GM12878 (cell line): ENCODE measurements at regions not wholly inside any gene's neighbourhood (a gene's known extent, or its start where the extent isn't known, plus 50 kb on each side); places are given as distances from the start of the nearest gene placed in this dataset.

ENCODE experiments used
- ATAC-seq: fragments of 200-7000 bp; cut with Tn5 transposase; 3 replicates; pipeline ENCODE4 v1.9.1; 2020; ENCODE audit warnings: mild to moderate bottlenecking, moderate library complexity
- BruUV-seq: library from RNA; stranded (reverse); fragments of 400-500 nt; replicated peaks from 2 replicates; lab custom pipeline; 2021; lab: Mats Ljungman, UMichigan
- CTCF ChIA-PET: fragments of 300-600 bp; sonication (Branson Sonifier 250); formaldehyde crosslinking; extraction: SDS; loops from one replicate; lab custom pipeline; 2021; ENCODE audit warnings: inconsistent platforms; lab: Yijun Ruan, JAX
- POLR2A ChIA-PET: fragments of 350-600 bp; formaldehyde crosslinking; extraction: SDS; loops from one replicate; lab custom pipeline; 2021; ENCODE audit warnings: inconsistent platforms; lab: Charles Lee
- RAD21 ChIA-PET: fragments of 300-600 bp; sonication (Branson Sonifier 250); formaldehyde crosslinking; loops from one replicate; lab custom pipeline; 2023; ENCODE audit warnings: antibody characterized with exemption; ENCODE audit not compliant: unreplicated experiment; lab: Charles Lee
- SMC1A ChIA-PET: fragments of 300-600 bp; sonication (Branson Sonifier 250); formaldehyde crosslinking; loops from one replicate; lab custom pipeline; 2023; ENCODE audit not compliant: unreplicated experiment, uncharacterized antibody; lab: Charles Lee
- DNase-seq: peaks from one replicate; pipeline ENCODE4 v3.0.0-alpha.2; 2011; ENCODE audit warnings: low read depth, low spot score
- FAIRE-seq: peaks from 3 replicates; lab custom pipeline; 2011; peaks lifted over from hg19 to GRCh38; lab: Jason Lieb, UNC
- H2AFZ ChIP-seq: 2 replicates; pipeline ENCODE4 v1.6.0; 2011; ENCODE audit warnings: low read depth, low read length, control low read depth; ENCODE audit not compliant: control insufficient read depth
- H3K27ac ChIP-seq: 2 replicates; pipeline ENCODE4 v1.5.1; 2011; ENCODE audit warnings: control low read depth; ENCODE audit not compliant: control insufficient read depth, insufficient read depth
- H3K27me3 ChIP-seq, 2 experiments: replicated peaks in 1 of 2; 2 replicates each; pipeline versions ENCODE4 v1.6.0 to v1.6.1; 2011; ENCODE audit warnings: low read length in 1 of 2; ENCODE audit not compliant: control insufficient read depth in 2 of 2, insufficient read depth in 2 of 2
- H3K36me3 ChIP-seq, 2 experiments: 2 replicates each; pipeline ENCODE4 v1.5.1; 2011; ENCODE audit warnings: low read length in 1 of 2; ENCODE audit not compliant: control insufficient read depth in 2 of 2, insufficient read depth in 2 of 2
- H3K4me1 ChIP-seq: 2 replicates; pipeline ENCODE4 v1.6.1; 2011; ENCODE audit warnings: mild to moderate bottlenecking, low read length, moderate library complexity, mixed read lengths; ENCODE audit not compliant: control insufficient read depth, insufficient read depth
- H3K4me2 ChIP-seq: 2 replicates; pipeline ENCODE4 v1.6.0; 2011; ENCODE audit warnings: control low read depth; ENCODE audit not compliant: control insufficient read depth, insufficient read depth
- H3K4me3 ChIP-seq: fragments of 200-600 bp; sonication (generic); 2 replicates; pipeline ENCODE4 v1.5.1; 2016
- H3K79me2 ChIP-seq: 2 replicates; pipeline ENCODE4 v1.6.0; 2011; ENCODE audit warnings: low read length; ENCODE audit not compliant: control insufficient read depth, insufficient read depth
- H3K9ac ChIP-seq: 2 replicates; pipeline ENCODE4 v1.8.0; 2011; ENCODE audit warnings: low read length, control low read depth, mixed read lengths; ENCODE audit not compliant: control insufficient read depth, insufficient read depth
- H3K9me3 ChIP-seq: replicated peaks from 3 replicates; pipeline ENCODE4 v1.5.1; 2011; ENCODE audit warnings: mild to moderate bottlenecking, low read length; ENCODE audit not compliant: control insufficient read depth, insufficient read depth
- H4K20me1 ChIP-seq: 2 replicates; pipeline ENCODE4 v1.6.0; 2011; ENCODE audit not compliant: control insufficient read depth, insufficient read depth
- ASH2L ChIP-seq: fragments of 300-600, 200-600 bp; sonication (generic); IDR thresholded peaks from 2 replicates; pipeline ENCODE4 v1.6.1; 2017; ENCODE audit warnings: low read depth, mild to moderate bottlenecking, borderline replicate concordance
- IKZF2 ChIP-seq, 2 experiments: fragments of 450-650 bp; IDR thresholded peaks; 2 replicates each; pipeline ENCODE4 v1.6.1; 2017; ENCODE audit warnings: mild to moderate bottlenecking in 2 of 2, moderate library complexity in 2 of 2
- JUNB ChIP-seq: IDR thresholded peaks from 2 replicates; pipeline ENCODE4 v1.6.1; 2016; ENCODE audit warnings: antibody characterized with exemption, mild to moderate bottlenecking
- KLF5 ChIP-seq: fragments of 450-650 bp; IDR thresholded peaks from 2 replicates; pipeline ENCODE4 v1.6.1; 2014; ENCODE audit warnings: mild to moderate bottlenecking; ENCODE audit not compliant: partially characterized antibody
- MEF2A ChIP-seq: IDR thresholded peaks from 2 replicates; pipeline ENCODE4 v1.6.1; 2011; ENCODE audit warnings: low read depth, mild to moderate bottlenecking, low read length, moderate library complexity; ENCODE audit not compliant: insufficient read depth
- POU2F2 ChIP-seq: IDR thresholded peaks from 3 replicates; pipeline ENCODE4 v1.6.1; 2011; ENCODE audit warnings: low read depth, mild to moderate bottlenecking, low read length, borderline replicate concordance
- SMAD1 ChIP-seq: fragments of 450-650 bp; IDR thresholded peaks from 2 replicates; pipeline ENCODE4 v1.6.1; 2018; ENCODE audit warnings: mild to moderate bottlenecking, low read depth; ENCODE audit not compliant: partially characterized antibody
- SMARCA5 ChIP-seq: fragments of 450-650 bp; IDR thresholded peaks from 2 replicates; pipeline ENCODE4 v1.6.1; 2017; ENCODE audit warnings: mild to moderate bottlenecking
- SRF ChIP-seq, 2 experiments: IDR thresholded peaks; 2 replicates each; pipeline ENCODE4 v1.6.1; 2011; ENCODE audit warnings: low read depth in 2 of 2, low read length in 2 of 2, mild to moderate bottlenecking in 1 of 2, moderate library complexity in 1 of 2
- STAT3 ChIP-seq: IDR thresholded peaks from 2 replicates; pipeline ENCODE4 v1.6.1; 2011; ENCODE audit warnings: low read depth, low read length, improper control_type of control experiment
- ZNF24 ChIP-seq: fragments of 450-650 bp; IDR thresholded peaks from 2 replicates; pipeline ENCODE4 v1.6.1; 2017; ENCODE audit warnings: antibody characterized with exemption, mild to moderate bottlenecking
- WGBS: methylation state at CpG from one replicate; pipeline ENCODE4 v1.1.6; 2016; ENCODE audit warnings: low lambda C conversion rate; ENCODE audit not compliant: insufficient replicate concordance, insufficient coverage; ENCODE audit errors: missing lambda C conversion rate; 5-methylcytosine and 5-hydroxymethylcytosine counted together
- in situ Hi-C: fragments of 300-500 bp; cut with MboI; formaldehyde crosslinking; loops from 9 replicates; pipeline ENCODE4 v1.14.3; 2018; ENCODE audit warnings: mixed read lengths
- intact Hi-C: fragments of 100-400 bp; cut with micrococcal nuclease; formaldehyde crosslinking; loops from one replicate; pipeline ENCODE4 v1.14.2; 2022; ENCODE audit not compliant: unreplicated experiment
- TF ChIP-seq, protein P1 (sequence below): fragments of 450-650 bp; IDR thresholded peaks from 2 replicates; pipeline ENCODE4 v1.6.1; 2017; ENCODE audit warnings: mild to moderate bottlenecking
- TF ChIP-seq, protein P2 (sequence below): fragments of 450-650 bp; IDR thresholded peaks from 2 replicates; pipeline ENCODE4 v1.6.1; 2018; ENCODE audit warnings: mild to moderate bottlenecking, low read depth, moderate library complexity; ENCODE audit not compliant: partially characterized antibody

GRCh38 chr18:33826151-33826550, 248.1 kb downstream of the ASXL3 start:
- no TSS peak for BruUV-seq
- ChIA-PET CTCF (interaction anchor here (1.1 kb wide), 1 partner anchor 13 kb away, joined by 4 read pairs; no protein-coding TSS in a partner anchor), POLR2A (interaction anchor here (0.6 kb wide), 1 partner anchor 1215 kb away, joined by 3 read pairs; no protein-coding TSS in a partner anchor), RAD21 (no interaction called here)
- H3K9ac ChIP-seq, result no peak overlapping the region
- intact Hi-C loops, result no loop called here
- no peaks in the 10 kb centered on the region for H3K79me2 ChIP-seq
- ATAC-seq (no peak), DNase-seq (no peak)
- no peaks in the 10 kb centered on the region for H3K4me1 ChIP-seq
- TF ChIP-seq SMARCA5 (no peak), KLF5 (no peak), ASH2L (no peak), ZNF24 (no peak), SRF (IDR thresholded peaks at IDR 0.05; ENCODE audit: low read depth in 2 of 2, low read length in 2 of 2) (no peak), JUNB (no peak), MEF2A (no peak), POU2F2 (no peak), STAT3 (no peak), SMAD1 (no peak), IKZF2 (IDR thresholded peaks at IDR 0.05) (no peak)
- TF ChIP-seq, protein P1, sequence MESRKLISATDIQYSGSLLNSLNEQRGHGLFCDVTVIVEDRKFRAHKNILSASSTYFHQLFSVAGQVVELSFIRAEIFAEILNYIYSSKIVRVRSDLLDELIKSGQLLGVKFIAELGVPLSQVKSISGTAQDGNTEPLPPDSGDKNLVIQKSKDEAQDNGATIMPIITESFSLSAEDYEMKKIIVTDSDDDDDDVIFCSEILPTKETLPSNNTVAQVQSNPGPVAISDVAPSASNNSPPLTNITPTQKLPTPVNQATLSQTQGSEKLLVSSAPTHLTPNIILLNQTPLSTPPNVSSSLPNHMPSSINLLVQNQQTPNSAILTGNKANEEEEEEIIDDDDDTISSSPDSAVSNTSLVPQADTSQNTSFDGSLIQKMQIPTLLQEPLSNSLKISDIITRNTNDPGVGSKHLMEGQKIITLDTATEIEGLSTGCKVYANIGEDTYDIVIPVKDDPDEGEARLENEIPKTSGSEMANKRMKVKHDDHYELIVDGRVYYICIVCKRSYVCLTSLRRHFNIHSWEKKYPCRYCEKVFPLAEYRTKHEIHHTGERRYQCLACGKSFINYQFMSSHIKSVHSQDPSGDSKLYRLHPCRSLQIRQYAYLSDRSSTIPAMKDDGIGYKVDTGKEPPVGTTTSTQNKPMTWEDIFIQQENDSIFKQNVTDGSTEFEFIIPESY, result no peak
- TF ChIP-seq, protein P2, sequence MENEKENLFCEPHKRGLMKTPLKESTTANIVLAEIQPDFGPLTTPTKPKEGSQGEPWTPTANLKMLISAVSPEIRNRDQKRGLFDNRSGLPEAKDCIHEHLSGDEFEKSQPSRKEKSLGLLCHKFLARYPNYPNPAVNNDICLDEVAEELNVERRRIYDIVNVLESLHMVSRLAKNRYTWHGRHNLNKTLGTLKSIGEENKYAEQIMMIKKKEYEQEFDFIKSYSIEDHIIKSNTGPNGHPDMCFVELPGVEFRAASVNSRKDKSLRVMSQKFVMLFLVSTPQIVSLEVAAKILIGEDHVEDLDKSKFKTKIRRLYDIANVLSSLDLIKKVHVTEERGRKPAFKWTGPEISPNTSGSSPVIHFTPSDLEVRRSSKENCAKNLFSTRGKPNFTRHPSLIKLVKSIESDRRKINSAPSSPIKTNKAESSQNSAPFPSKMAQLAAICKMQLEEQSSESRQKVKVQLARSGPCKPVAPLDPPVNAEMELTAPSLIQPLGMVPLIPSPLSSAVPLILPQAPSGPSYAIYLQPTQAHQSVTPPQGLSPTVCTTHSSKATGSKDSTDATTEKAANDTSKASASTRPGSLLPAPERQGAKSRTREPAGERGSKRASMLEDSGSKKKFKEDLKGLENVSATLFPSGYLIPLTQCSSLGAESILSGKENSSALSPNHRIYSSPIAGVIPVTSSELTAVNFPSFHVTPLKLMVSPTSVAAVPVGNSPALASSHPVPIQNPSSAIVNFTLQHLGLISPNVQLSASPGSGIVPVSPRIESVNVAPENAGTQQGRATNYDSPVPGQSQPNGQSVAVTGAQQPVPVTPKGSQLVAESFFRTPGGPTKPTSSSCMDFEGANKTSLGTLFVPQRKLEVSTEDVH, result no peak
- TF ChIP-seq, all 136 proteins: peak for 0
- Histone ChIP-seq H3K9me3 (no peaks in the 10 kb centered on the region), H3K36me3 (no peaks in the 10 kb centered on the region), H3K27ac (no peak overlapping the region), H3K4me3 (no peak overlapping the region), H3K27me3 (no peaks in the 10 kb centered on the region), H3K4me2 (no peak overlapping the region), H4K20me1 (no peaks in the 10 kb centered on the region), H2AFZ (no peak overlapping the region)
- SMC1A ChIA-PET, result interaction anchor here (0.6 to 1.4 kb wide), 5 partner anchors 13 to 984 kb away, joined by 3 to 4 read pairs (median 3); no protein-coding TSS in a partner anchor
- no peak for FAIRE-seq
- in situ Hi-C loops, result loop anchor here (25.0 kb wide), 1 partner anchor 961 kb away; no protein-coding TSS in a partner anchor
- WGBS, result 19% methylated on average over 4 of the region's 4 CpGs
